Loucy (cell line): ENCODE measurements at regions not wholly inside any gene's neighbourhood (a gene's known extent, or its start where the extent isn't known, plus 50 kb on each side); places are given as distances from the start of the nearest gene placed in this dataset.

Experiments
- CTCF ChIP-seq: fragments of 200-600 bp; sonication (generic); conservative IDR thresholded peaks from 2 replicates; pipeline ENCODE4 v1.5.1; 2014; ENCODE audit warnings: mild to moderate bottlenecking, antibody characterized with exemption, low read length
- EZH2phosphoT487 ChIP-seq: fragments of 200-600 bp; IDR thresholded peaks from 2 replicates; pipeline ENCODE4 v1.6.1; 2018; ENCODE audit warnings: antibody characterized with exemption, mild to moderate bottlenecking, moderate library complexity, borderline replicate concordance

GRCh38 chr6:114733596-114733995 is 390.8 kb upstream of the HS3ST5 start:
- no peak for TF ChIP-seq CTCF
- TF ChIP-seq EZH2phosphoT487 = no peak
